NCI-H1694 treated with DMSO at 0.1 percent for 48 hours (cell line): ENCODE measurements at regions not wholly inside any gene's neighbourhood (a gene's known extent, or its start where the extent isn't known, plus 50 kb on each side); places are given as distances from the start of the nearest gene placed in this dataset.

Experiments used
- DNase-seq: peaks from one replicate; lab custom pipeline; 2025; lab: John Stamatoyannopoulos, UW

DNA sequence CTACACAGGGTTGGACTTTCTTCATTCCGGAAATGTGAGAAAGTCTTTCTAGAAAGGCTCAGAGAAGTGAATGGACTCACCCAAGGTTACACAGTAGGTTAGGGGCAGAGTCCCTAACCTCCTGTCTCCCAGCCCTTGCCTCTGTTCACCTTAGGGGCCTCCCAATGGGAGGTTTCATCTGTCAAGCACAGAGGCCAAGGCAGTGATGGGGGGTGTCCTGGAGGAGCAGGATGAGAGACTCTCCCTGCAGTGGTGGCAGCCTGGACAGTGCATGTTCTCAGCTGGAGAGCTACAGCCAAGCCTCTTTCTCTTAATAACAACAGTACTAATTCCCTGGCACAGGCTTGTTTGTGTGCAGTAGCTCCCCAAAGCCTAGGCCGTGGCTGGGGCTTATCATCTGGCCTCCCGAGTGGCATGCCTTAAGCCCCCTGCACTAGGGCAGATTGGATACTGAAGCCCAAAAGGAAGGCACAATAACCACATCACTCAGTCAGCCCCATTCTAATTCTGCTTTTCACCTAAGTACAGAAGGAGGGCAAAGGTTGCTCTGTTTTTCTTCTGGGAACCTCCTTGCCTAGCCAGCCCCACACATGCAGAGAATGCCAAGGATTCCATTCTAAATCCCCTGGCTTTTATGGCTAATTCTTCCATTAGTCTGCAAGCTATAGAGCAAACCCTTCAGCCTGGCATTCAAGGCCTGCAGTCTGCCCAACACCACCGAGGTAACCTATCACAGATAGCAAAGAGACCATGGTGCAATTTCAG, 50.2 kb upstream of the XPA start:
- DNase-seq, result no peak

DNA sequence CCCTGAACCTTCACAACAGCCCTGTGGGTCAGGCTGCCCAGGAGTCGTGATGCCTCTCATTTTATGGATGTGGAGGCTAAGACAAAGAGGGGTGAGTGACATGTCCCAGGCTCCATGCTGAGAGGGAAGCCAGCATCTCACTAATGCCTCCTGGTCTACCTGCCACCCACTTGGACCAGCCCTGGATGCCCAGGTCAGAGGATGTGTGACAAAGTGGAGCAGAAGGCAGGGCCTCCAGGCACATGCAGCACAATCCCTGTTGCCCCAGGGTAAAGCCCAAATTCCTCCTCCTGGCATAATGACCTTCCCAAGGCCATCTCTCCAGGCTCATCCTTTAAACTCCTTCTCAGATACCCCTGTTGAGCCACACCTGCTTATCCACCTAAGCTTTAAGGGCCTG, 51.4 kb upstream of the XPA start:
- DNase-seq, result no peak

DNA sequence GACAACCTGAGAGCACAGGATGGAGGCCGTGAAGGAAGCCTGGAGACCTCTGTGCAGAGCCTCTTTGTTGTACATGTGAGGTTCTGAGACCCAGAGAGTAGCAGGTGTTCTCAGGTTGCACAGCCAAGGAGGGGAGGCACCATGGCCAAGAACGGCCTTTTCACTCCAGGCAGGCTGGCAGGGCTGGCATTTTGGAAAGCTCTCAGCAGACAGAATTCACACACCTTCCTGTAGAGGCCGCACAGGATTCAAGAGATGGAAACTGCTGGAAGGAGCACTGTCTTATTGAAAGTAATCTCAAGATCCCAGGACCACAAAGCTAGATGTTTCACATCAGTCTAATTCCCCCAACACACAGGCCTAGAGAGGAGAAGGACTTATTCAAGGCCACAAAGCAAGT, 52.8 kb upstream of the XPA start:
- no peak for DNase-seq

DNA sequence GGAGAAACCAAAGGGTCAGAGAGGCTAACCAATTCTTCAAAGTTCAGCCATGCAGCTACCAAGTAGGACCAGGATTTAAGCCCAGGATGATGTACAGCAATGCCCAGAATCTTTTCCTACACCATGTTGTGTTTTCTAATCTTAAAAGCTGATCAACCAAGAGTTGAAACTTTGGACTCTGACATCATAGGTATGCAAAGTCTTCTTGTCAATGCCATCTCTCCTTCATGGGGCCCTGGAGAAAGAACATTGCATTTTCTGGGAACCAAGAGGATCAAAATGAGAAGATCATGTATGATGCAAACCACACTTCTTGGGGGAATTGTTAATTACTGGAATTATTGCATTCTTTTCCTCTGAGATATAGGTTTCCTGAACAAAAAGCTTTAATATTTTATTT, 54.4 kb upstream of the XPA start:
- no peak for DNase-seq

DNA sequence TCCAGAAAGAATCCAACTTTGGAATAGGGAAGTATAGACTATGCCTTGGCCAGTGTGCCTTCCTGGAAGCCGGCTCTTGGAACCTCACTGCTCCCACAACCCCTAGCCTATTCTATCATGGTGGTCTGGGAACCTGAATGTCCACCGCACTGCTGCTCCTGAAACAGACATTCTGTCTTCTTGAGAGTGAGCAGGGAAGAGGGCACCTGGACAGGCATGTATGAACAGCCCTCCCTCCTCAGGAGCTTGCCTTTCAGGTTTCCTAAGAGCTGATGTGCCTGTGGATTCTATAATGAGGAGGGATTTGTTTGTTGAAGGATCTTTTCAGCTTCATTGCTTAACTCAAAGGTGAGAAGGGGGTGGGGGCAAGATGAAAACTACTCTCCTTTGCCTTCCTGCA, 55.1 kb upstream of the XPA start:
- no peak for DNase-seq

DNA sequence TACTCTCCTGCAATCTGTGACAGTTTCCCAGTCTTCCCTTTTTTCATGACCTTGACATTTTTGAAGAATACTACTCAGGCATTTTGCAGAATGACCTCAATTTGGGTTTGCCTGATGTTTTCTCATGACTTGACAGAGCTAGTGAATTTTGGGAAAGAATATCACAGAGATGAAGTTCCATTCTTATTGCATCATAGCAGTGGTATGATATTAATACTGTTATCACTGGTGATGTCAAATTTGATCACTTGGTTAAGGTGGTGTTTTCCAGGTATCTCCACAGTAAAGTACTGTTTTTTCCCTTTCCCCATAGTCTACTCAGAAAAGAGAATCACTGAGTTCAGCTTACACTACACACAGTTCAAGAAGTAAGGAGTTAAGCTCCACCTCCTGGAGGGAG, 56.2 kb upstream of the XPA start:
- no peak for DNase-seq

DNA sequence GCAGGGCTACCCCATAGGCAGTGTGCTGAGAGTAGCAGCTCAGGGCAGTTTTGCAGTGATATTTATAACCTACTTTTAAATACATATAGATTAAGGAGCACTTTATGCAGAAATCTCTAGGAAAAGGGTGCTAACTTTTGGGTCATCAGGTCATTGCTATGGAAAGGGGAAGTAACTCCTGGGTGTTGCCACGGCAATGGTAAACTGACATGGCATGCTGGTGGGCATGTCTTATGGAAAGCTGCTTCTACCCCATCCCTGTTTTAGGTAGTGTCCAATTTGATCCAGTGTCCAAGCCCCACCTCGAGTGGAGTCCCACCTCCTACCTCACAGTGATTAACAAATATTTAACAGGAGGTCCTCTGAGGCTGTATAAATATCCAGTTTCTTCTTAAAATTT, 56.8 kb upstream of the XPA start:
- DNase-seq, result no peak

DNA sequence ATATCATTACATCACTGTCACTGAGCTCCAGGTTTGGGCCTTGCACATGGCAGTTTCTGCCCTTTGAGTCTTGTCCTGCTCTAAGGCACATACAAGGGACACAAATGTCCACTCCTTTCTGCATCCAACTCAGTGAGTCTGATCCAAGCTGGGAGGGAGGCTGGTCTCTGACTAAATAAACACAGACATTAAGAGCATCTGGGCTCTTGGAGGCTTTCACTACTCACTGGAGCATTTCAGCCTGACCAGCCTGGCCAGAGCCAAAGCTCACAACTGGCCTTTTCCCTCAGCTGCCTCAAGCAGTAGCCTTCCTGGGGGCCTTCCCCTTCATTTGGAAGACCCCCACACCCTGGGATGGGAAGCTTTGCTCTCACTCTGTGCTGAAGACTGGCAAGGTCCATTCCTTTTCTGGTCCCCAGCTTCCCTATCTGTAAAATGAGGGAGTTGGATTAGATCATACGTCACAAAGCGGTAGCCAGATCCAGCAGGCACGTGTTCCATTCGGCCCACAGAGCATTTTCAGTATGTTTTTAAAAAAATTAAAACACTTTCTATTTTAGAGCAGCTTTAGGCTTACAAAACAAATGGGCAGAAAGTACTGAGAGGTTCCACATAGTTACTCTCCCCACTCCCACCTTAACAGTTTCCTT, 58.6 kb upstream of the XPA start:
- no peak for DNase-seq

DNA sequence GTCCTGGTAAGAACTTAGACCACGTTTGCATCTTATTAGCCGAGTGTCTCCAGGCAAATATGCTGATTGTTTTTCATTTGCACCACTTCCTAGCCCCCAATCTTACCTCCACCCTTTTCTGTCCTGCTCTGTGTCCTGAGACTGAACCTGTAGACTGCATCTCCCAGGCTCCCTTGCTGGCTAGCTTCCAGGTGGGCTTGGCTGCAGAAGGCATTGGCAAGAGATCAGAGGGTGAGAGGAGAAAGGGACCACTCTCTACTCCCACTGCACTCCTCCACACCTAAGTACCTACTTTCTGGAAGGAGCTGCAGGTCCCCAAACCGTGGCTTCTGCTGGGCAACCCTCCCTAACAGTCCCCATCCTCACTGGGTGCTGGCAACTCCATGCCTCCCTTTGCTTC, 59.9 kb upstream of the XPA start:
- no peak for DNase-seq

DNA sequence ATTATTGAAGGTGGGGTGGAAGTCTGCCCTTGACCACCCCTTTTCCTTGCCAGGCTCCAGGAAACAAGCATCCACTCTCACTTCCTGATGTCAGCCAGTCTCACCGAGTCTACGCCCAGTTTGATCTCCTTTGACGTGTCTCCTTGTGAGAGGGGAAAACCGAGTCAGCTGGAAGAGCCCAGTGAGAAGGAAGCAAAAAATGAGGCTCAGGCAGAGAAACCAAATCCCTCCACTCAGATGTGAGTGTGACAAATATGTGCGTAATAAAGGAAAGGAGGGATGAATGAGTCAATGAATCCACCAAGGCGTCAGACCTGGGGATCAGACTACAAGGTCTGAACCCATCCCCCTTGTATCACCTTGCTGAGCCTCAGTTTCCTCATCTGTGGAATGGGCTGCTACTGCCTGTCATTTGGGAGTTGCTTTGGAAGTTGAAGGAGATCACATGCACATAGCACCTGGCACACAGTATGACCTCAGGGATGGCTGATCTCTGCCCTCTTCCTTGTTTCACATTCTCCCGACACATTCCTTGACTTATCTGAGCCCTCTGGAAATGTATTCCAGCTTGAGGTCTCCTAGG, 61.3 kb upstream of the XPA start:
- DNase-seq, result no peak

DNA sequence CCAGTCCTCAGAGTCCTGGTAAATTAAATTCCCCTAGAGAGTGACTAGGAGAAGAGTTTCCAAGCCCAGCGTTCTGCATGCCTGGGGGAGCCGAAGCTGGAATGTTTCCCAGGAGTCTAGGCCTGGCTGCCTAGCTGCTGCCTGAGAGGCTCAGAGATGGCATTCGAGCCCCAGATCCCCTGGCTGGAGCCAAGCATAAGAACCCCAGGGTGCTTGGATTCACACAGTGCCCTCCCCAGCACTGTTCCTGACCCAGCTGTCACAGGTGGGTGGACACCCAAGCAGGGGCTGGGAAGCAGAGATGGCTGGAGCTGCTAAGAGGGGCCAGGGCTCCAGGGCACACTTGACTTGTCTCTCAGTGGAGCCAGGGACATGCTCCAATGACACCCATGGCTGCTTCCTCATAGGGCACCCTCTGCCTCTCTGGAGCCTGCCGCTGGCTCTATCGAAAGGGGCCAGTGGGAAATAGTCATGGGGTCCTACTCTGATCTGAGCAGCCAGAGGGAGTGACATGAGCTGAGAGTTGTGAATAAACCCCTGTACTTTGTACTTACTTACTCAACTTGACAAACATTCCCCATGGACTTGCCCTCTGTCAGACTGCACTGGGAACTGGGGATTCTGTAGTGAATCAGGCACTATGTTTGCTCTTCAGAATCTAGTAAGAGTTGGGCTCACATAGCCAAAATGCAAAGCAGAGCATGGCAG, 62.6 kb upstream of the XPA start:
- no peak for DNase-seq

DNA sequence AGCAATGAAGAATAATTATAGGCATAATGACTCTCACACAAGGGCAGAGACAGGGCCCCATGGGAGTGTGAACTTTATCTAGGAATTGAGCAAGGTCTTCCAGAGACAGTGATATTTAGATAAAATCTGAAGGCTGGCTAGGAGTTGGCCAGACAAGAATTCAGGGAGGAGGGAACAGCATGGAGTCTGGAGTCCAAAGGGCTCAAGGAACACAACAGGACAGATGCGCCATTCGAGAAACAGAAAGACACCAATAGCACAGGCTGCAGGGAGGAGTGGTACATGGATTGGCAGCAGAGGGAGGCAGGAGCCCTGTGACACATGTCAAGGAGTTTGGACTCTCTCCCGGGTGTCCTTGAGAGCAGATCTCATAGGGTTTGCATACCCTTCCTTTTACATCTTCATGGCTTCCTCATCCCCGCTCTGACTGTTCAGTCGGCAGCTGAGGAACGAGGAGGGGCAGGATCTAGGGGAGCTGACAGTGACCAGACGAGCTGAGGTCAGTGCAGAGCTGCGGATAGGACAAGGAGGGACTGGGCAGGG, 64.0 kb upstream of the XPA start:
- no peak for DNase-seq

DNA sequence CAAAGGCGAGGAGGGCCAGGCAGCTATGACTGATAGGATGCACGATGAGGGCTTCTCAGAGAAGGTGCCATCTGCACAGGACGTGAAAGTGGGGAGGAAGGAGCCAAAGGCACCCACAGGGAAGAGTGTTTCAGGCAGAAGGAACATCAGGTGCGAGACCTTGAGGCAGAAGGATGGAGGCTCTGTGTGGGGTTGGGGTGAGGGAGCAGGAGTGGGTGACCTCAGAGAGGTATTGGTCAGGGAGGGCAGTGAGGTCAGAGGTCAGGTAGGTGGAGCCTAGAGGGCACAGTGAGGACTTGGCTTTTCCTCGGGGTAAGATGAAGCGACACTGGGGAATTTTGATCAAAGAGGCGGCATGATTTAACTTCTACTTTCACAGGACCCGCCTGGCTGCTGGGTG, 64.7 kb upstream of the XPA start:
- no peak for DNase-seq

DNA sequence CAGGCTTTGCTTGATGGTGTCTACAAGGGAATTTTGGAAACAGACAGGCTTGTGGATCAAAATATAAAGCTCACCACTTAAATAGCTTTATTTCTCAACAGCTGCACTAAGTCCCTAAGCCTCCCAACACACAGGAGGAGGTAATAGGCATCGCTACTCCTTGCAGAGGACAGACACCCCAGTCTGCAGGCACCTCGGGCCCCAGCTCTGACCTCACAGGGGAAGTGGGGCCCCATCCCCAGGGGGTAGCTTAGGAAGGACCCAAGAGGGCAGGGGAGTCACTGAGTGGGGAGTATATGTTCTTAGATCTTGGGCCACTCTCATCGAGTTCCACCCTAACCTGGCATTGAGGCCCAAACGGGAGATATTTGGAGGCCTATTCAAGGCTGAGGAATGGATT, 66.7 kb upstream of the XPA start:
- no peak for DNase-seq

DNA sequence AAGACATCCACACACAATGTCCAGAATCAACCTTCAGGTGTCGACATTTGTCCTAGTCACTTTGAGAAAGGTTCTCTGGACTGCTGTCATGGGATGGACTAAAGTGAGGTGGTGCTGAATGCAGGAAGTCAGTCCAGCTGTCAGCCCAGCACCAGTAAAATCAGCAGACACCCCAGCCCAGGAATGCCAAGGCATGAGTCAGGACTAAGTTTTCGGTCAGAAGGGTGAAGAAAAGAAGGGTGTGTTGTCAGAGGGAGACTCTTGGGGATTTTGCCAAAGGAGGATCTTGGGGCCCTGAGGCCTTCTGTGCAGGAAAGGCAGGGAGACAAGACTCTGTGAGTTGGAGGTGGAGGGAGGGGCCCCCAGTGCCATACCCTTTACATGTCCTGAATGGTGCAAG, 69.0 kb upstream of the XPA start:
- DNase-seq, result no peak

DNA sequence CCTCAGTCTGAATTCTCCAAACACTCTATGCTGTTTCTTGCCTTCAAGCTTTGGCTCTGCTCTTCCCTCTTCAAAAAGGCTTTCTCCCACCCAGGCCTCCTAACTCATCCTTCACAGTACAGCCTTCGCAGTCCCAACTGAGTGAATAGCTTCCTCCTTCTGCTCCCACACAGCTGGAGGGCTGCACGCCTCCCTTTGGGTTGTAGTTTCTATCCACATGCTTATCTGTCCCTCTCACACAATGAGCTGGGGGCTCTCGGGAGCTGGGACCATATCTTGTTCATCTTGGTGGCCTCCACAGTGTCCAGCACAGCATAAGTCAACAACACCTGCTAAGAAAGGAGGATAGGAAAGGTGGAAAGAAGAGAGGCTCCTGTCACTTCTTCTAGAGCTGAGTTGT, 69.5 kb upstream of the XPA start:
- no peak for DNase-seq

DNA sequence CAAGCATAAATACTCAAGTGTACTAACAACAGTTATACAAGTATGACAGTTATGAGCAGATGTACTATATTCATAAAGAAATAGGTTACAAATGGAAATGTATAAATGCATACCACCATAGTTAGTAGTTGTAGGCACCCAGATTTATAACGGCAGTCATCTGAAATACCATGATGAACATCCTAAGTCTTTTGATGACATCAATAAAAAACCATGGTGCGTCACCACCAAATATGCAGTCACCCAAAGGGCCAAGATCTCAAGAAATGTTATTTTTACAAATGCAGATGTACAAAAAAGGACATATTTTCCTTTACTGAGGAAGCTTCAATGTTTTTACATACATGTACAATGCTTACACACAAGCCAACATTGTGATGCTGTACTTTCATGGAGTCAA, 70.8 kb upstream of the XPA start:
- no peak for DNase-seq

DNA sequence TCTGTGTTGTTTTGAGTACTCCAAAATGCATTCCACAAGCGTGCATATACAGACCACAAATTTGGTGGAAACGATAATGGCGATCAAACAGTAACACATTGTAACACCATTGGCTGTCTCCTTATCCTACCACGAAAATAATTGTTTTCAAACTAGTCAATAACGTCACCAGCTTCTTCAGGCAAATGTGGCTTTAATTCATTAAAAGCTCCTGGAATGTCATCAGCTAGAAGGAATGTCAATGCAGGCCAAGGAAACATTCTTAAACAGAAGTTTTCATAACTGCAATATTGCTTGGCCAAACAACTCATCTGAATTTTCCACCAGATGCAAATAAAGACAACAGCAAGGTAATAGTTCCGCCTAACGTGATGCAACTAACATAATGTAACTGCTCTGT, 71.6 kb upstream of the XPA start:
- no peak for DNase-seq

DNA sequence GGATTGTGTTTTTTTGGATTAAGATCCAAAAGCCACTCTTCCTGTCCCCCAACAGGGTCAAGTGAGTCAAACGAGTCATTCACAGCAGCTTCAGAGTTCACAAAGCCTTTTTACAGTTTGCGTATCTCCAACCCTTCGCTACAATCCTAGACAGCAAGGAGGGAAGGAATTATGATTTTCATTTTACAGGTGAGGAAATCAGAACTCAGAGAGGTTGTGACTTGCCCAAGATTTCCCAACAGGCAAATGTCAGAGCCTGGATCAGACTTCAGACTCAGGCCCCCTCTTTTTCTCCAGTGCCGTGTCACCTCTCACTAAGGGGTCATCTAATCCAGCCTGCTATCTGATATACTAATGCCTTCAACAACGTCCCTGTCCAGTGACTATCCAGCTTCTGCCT, 72.1 kb upstream of the XPA start:
- DNase-seq, result no peak

DNA sequence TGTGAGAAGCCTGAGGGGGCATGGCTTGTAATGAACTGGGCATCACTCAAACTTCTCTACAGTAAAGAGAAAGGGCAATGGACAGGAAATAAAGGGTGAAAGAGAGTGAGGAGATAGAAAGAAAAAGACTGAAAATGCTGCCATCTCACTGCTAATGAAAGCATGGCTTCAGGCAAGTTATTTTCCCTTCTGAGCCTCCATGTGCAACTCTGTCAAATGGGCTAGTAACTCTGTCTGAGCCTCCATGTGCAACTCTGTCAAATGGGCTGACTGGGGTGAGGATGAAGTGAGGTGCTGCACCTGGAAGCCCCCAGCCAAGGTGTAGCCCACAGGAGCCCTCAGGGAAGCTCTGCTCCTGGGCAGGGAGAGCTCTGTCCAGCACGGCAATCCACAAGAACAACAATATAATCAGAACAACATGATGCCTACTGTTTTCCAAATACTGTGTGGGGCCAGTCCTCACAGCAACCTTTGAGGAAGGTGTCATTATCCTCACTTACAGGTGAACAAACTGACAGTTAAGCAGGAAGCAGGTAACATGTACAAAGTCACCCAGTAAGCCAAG, 73.8 kb upstream of the XPA start:
- DNase-seq, result no peak

DNA sequence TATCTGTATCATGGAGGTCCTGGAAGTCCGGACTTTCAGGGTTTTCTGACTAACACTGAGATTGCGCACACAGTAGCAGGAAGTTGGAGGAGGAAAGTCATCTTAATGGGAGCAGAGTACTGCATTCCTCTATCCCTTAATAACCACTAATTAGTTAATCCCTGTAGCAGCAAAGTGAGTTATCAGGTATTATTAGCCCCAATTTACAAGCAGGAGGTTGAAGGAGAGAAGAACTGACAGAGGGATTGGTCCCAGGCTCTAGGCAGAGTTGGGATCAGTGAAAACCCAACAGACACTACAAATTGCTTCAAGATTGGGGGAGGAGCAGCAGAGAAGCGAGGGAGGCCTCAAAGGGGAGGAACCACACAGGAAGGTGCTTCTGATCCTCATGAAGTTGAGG, 74.5 kb upstream of the XPA start:
- DNase-seq, result no peak

DNA sequence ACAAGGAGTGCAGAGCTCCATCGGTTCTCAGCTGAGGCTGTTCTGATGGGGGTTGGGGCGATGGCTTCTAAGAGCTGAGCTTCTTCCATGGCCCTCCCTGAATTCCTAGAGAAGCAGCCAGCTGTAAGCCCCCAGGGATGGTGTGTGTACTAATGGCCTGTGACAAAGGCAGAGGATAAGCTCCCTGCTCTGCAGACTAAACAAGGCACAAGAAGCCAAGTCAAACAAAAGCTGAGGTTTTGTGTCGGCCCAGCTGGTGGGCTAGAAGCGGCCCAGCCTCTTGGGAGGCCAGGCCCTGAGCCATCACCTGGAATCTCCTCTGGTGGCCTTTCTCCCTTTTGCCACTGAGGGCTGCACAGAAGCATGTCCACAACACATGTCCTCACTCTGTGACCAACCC, 75.0 kb upstream of the XPA start:
- DNase-seq, result no peak

DNA sequence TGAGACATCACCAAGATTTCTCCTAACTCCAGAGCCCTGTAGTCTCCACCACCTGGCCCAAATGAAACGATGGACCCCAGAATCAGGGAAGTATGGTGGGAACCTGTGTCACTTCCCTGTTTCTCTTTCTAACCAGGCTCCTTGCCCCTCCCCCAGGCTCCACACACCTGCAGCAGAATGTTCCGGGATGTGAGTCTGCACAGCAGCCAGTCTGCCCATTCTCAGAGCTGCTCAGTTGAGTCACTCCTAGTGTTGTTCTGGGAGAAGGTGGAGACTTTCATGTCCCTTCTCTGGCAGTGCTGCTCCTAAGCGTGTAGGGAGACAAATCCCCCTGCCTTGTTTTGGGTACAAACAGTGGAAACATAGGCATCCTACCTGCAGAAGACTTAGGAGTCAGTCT, 76.0 kb upstream of the XPA start:
- DNase-seq, result no peak
